MV-4-11 (cell line): ENCODE measurements at regions not wholly inside any gene's neighbourhood (a gene's known extent, or its start where the extent isn't known, plus 50 kb on each side); places are given as distances from the start of the nearest gene placed in this dataset.

ENCODE experiments used
- DNase-seq: peaks from one replicate; lab custom pipeline; 2025; lab: John Stamatoyannopoulos, UW

DNA sequence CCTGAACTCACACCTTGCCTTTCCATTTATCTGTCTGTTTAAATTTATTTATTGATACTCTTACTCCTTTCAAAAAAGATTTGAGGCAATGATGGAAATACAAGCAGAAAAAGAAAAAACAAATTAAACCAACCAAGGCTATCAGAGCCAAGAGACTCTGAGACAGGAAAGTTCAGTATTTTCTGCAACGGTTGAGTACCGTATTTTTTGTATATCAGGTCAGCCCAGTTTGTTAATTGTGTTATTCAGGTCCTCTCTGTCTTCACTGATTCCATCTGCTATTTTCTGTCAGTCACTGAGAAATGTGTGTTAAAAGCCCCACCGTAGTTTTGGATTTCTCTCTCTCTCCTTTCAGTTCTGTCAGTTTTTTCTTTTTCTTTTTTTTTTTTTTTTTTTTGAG is 134.5 kb upstream of the SMIM23 start:
- DNase-seq, result no peak

DNA sequence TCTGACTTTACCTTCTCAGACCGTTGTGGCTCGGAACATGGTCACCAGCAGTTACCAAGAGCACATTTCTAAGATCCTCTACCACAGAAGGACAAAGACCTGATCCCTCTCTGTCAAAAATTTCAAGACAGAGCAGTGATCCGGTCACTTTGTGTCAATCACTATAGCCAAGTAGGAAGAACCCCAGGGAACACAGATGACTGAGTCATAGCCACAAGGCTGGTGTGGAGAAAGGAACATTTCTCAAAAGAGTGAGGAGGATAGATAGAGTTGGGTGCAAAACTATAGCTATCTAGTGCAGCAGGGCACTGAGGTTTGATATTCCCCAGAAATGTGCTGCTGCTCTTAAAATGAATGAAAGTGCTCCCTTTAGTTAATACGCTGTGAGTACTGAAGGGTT is 130.7 kb upstream of the SMIM23 start:
- no peak for DNase-seq

DNA sequence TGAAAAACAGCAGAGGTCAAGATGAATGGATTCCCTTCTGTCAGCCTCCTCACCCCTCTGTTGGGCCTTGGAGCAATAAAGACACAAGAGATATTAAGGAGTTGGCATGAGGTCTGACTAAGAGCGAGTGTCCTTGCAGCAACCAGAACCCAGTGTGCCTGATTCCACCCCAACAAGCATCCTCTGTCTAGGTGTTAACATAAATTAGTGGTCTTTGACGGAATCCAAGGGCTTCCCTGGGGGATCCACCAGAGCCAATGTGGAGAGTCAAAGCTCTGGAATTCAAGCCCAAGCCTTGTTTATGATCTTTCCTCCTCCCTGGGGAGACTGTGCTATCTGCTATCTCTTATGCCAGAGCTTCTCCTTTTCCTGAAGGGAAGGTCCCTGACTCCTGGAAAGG is 128.1 kb upstream of the SMIM23 start:
- no peak for DNase-seq

DNA sequence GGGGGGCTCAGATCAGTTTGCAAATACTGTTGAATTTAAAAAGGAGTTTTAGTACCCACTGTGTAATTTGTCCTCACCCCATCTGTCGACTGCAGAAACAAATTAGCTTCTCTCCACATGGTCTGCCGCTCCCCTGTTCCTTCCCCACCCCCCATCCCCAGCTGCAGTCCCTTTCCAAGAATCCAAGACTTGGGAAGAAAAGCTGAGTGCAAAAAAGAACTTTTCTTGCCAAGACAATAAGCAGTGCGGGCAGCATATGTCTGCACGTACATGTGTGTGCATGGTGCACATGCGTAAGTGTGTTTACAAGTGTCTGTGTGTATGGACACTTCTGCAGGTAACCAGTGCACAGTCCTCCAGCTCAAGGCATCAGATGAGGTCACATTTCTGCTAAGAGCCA is 125.7 kb upstream of the SMIM23 start:
- DNase-seq, result no peak

DNA sequence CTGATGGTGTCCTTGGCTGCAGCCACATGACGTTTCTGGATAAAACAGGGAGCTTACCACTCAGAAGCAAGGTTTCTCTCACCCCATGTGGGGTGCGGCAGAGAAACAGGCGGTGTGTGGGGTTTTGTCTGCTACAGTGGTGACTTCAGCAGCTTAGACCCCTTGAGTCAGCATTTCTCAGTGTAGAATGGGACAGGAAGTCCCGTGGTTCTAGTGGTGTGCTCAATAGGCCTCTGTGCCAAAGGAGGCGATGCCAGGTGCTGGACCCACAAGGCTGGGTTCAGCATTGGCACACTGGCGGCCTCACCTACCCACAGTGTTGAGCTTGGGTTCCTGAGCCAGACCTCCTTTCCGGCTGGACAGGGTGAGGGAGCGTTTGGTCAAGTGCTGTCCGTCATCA is 125.2 kb upstream of the SMIM23 start:
- DNase-seq, result no peak

DNA sequence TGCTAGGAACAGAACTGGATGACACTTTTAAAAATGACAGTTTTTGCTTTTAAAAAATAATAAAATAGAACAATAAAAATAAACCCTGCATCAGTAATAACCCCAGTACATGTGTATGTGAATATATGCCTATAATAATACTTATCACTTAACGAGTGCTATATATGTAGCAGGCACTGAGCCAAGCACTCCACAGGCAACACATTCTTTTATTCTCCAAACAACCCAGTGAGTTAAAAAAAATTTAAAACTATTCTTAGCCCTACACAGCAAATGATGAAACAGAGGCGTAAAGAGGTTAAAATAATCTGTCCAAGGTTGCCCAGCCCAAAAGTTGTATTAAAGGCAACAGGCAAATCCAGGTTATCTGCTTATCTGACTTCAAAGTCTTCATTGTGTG is 124.5 kb upstream of the SMIM23 start:
- DNase-seq, result no peak

DNA sequence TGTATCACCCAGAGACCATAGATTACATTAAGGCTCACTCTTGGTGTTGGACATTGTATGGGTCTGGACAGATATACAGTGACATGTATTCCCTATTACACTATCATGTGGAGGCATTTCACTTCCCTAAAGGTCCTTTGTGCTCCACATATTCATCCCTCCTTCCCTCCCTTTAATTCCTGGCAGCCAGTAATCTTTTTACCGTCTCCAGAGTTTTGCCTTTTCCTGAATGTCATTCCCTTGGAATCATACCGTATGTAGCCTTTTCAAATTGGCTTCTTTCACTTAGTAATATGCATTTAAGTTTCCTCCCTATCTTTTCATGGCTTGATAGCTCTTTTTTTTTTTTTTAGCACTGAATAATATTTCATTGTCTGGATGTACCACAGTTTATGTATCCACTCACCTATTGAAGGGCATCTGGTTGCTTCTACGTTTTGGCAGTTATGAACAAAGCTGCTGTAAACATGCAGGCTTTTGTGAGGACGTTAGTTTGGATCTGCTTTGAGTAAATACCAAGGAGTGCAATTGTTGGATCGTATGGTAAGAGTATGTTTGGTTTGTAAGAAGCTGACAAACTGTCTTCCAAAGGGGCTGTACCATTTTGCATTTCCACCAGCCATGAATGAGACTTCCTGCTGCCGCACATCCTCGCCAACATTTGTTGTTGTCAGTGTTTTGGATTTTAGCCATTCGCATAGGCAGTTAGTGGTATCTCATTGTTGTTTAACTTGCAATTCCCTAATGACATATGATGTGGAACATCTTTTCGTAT is 122.1 kb upstream of the SMIM23 start:
- no peak for DNase-seq

DNA sequence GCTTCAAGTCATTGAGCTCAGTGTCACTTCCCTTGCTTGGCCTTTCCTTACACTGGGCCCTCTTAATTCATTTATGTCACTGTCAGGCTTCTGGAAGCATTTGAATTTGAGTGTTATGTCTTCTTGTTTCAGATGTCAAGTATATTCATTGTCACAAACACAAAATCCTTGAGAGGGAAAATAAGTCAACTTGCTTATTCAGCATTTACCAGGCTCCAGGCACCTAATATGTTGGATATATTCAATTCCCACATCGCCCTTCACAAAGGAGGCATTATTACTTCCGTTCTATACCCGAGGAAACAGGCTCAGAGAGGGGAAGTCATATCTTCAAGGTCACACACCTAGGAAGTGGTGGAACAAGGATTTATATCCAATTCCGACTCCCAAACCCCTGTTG is 121.1 kb upstream of the SMIM23 start:
- no peak for DNase-seq

DNA sequence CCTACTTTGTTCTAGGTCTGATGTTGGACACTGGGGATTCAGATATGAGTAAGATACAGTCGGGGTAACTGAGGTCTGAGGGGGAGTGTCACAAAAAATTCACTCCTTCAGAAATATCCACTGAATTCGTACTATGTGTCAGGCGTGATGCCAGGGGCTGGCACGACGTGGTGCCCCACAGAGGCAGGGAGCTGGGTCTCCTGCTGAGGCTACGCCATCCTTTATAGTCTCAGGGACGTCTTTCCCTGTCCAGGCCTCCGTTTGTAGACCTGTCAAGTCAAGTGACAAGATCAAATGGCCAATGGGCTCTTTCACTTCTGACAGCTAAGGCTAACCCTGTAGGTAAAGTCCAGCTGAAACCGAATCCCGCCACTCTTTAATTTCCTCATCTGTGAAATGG is 118.8 kb upstream of the SMIM23 start:
- no peak for DNase-seq

DNA sequence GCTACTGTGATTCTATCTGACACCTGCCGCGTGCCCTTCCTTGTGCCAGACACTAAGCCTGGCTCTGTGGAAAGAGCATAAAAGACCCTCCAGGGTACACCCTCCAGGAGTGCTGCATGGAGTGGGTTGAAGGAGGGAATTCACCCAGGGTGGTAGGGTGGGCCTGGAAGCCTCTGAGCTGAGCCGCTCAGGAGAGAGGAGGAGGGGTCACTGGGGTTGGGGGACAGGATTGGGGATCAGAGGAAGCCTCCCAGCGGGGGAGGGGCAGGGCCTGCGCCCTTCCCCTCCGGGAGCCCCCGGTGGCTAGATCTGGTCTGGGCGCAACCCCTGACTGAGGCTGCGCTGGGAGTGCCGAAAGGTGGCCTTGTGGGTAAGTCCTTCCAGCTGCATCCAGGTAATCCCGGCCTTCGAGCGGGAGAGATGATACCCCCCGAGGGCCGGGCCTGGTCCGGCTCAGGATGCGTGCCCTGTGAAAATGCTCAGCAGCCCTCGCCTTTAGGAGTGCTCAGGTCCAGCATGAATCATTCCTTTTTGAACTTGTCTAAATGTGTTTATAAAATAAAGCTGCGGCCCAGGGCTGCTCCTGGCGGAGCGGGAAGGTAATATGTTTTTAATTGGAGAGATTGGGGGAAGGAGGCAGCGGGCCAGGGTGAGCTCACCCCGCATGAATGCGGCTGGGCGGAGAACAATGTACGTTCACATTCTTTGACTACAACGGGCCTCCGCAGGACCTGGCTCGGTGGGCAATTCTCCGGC is 118.1 kb upstream of the SMIM23 start:
- DNase-seq, result no peak

DNA sequence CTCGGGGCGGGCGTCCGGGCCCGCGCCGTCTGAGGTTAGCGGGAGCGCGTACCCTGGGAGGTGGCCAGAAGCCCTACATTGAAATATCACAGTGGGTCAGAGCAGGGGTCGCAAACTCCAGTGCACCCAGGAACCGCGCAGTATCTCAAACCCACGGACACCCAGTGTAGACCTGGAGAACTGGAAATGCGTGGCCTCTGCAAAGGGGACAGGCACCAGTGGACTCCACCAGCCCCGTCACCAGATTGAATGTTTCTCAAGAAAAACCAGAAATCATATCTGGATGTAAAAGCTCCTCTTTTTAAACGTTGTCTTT is 117.6 kb upstream of the SMIM23 start:
- no peak for DNase-seq

DNA sequence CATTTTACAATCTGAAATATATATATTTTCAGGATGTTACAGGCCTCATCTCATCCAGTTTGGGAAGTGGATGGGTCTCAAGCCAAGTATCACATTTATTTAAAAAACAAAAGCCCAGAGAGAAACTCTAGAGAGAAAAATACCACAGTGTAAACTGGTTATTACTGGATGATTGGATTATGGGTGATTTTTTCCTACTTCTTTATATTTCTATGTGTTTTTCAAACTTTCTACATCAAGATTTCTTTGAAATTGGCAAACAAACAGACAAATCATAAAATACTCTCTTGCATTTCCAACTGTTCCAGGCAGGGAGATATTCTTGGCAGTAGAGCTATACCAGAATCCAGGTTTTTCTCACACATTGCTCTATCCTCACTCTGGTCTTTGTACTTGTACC is 116.0 kb upstream of the SMIM23 start:
- no peak for DNase-seq

DNA sequence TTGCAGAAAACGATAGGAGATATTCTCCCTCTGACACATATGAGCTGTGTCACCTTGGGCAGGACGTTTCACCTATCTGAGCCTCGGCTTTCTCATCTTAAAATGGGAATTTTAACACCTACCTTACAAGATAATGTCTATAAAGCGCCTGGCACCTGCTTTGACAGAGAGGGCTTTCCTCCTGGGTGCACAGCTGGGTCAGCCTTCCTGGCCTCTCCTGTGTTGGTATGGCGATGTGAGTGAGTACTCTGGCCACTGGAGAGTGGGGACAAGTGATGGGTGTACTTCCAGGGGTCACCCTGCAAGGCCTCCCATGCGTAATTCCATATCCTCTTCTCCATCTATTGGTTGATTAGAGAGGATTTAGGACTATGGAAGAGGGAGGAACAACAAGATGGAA is 113.1 kb upstream of the SMIM23 start:
- DNase-seq, result no peak

DNA sequence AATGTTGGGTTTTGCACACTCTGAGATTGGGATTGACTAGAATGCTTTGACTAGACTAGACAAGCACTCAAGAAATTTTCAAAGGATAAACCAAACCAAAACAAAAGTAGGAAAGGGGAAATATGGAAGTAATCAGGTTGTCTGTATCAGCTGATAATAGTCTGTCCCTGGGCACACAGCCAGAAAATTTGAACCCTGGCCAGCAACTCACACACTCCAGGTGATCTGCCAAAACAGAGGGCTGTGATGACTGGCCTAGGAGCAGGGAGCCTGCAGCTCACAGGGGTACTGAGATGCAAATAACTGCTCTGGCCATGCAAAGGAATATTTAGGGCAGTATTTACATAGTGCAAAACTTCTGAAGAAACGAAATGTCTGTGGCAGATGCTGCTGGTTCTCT is 112.3 kb upstream of the SMIM23 start:
- no peak for DNase-seq

DNA sequence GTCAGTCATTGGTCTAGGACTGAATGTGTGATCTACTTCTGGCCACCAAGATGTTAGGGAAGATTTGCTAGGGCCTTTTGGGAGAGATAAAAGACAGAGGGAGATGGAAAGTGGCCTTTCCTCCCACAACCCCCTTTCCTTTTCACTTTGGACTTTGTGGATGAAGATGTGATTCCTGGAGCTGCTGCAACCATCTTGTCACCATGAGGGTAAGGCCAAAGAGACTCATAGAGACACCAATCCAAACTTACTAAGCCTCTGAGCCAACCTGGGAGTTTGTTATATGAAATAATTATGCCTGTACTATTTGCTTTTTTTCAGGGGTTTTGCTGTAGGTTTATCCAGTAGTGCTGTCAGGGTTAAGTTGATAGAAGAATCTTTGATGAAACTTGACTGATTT is 111.8 kb upstream of the SMIM23 start:
- no peak for DNase-seq

DNA sequence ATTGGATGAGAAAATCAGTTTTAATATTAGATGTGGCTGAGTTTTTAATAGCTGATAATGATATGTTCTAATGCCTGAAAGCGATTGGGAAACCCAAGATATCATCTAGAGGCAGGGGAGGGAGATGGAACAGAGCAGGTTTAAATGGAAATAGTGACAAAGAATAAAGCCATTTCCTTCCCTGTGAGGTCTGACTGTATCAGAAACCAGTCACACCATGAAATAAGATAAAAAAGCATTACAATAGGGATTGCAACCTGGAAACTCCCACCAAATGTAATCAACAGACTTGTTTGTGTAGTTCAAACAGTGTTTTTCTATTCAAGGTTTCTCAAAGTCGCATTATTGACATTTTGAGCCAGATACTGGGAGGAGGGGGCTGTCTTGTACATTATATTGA is 110.1 kb upstream of the SMIM23 start:
- DNase-seq, result no peak

DNA sequence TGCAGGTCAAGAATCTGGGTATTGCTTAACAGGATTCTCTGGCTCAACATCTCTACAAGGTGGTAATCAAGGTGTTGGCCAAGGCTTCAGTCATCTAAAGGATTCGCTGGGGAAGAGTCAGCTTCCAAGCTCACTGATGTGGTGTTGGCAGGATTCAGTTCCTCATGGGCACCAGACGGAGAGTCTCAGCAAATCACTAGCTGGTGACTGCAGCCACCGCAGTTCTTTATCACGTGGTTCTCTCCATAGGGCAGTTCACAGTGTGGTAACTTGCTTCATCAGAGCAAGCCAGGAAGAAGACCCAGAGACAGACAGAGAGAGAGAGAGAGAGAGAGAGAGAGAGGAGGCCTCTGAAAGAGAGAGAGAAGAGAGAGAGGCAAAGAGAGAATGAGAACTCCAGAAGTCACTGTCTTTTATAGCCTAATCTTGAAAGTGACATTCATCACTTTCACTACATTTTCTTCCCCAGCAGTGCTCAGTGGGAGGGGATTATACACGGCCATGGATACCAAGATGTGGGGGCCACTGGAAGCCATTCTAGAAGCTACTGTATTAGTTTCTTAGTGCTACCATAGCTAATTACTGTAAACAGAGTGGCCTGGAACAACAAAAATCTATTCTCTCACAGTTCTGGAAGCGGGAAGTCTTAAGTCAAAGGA is 109.2 kb upstream of the SMIM23 start:
- peak; percentile 99 for DNase-seq

DNA sequence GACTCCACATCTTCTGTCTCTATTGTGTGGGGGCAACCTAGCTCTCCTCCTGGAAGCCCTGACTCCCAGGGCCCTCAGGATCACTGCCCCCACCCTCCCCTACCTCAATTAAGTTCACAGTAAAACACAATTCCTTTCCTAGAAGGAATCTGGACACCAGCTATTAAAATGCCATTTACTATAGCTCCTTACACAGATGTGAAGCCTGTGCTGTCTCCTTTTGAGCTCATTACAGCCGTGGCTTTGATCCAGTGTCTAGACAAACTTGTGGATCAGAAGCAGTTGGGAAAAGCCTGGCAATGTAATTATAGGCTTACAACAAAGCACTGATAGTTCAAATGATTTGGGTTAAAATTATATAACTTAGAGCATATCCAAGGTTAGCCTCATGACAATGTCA is 107.0 kb upstream of the SMIM23 start:
- DNase-seq, result no peak

DNA sequence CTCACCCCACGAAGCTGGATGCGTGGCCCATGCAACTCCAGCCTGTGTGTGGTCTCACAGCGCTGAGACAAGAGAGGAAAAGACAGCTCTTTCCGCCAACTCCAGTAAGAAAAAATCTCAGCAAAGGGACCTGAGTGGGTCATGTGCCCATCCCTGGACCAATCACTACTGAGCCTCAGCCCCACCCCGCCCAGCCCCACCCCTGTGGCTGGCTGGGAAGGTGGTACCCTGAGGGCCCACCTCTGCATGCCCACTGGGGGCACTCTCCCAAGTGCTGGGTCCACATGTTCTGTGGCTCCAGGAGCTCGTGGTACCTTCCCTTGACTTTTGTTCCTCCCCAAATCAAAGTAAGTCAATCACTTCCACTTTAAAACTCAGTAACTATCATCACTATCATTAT is 105.1 kb upstream of the SMIM23 start:
- no peak for DNase-seq

DNA sequence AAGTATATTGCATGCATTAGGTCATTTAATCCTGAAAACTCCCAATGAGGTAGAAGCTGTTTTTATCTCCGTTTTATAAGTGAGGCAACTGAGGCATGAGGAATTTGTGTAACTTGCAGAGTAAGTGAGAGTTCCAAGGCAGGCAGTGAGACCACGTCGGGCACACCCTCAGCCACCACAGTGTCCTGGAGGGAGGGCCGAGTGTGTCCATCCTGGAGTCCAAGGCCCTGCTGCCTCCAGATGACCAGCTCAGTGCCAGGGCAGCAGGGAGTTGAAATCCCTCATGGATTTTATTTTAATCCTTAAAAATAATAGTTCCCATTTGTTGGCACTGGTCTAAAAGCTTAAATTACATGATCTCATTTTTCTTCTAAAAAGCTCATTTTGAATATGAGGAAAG is 104.6 kb upstream of the SMIM23 start:
- no peak for DNase-seq

DNA sequence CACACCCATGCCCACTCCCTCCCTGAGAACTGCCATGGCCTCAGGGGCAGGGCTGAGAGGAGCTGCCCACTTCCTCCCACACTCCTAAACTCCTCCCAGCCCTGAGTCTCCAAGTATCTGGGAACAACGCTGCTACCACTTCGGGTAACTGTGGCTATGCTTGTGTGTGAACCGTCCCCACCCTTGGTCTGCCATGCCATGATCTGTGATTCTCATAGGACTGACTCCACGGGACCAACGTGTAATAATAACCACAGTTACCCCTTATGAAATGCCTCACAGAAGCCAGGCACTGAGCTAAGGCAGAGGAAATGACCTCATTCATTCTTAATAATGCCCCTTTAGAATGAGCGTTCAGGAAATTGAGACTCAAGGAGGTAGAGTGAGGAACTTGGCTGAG is 103.9 kb upstream of the SMIM23 start:
- peak; percentile 16 for DNase-seq

DNA sequence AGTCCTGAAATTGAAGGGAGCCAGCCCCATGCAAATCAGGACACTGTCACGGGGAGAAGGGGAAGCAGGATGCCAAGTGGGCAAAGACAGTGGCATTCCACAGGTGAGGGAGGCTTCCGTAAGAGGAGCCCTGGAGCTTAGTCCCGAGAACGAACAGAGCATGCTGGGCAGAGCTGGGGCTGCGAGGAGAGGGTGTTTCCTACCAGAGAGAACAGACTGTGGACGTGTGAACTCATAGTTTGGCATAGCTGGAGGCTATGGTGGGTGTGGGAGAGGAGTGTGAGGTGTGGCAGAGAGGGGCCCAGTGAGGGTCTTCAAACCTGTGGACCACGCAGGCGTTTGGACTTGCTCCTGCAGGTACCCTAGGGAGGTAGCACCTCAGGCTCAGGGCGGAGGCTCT is 102.8 kb upstream of the SMIM23 start:
- no peak for DNase-seq

DNA sequence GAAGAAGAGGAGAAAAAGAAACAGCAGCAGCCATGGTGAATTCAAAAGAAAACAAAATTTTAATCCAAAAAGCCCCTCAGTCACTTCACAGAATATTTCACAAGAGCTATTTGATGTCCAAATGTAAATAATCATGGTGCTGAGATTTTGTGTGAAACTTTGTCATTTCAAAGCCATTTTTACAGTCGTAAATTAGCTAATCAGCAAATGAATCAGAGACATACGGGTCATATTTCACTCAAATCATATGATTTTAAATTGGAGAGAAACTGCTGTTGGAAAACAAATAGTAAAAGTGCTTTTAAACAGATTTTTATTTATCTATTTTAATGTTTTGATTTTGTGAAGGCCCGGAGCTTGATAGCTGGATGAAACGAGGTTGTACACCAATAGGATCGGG is 101.4 kb upstream of the SMIM23 start:
- DNase-seq, result no peak
